Liver (tissue), 7 donors: ENCODE measurements at regions not wholly inside any gene's neighbourhood (a gene's known extent, or its start where the extent isn't known, plus 50 kb on each side); places are given as distances from the start of the nearest gene placed in this dataset.

ENCODE experiments used
- DNase-seq: peaks from one replicate; pipeline ENCODE4 v3.0.0-alpha.2; 2017; ENCODE audit warnings: low spot score
- H3K27ac ChIP-seq, 2 donors: one replicate each; pipeline ENCODE4 v1.7.0; 2013; ENCODE audit warnings: inconsistent platforms in 2 of 2, low read length in 2 of 2, control low read depth in 1 of 2, low read depth in 1 of 2, mild to moderate bottlenecking in 1 of 2
- H3K27me3 ChIP-seq, 4 donors: one replicate each; pipeline versions ENCODE4 v1.6.1 to v1.7.0; 2013; ENCODE audit warnings: low read length in 3 of 4, inconsistent platforms in 1 of 4, mild to moderate bottlenecking in 1 of 4, moderate library complexity in 1 of 4; ENCODE audit not compliant: control insufficient read depth in 4 of 4, insufficient read depth in 4 of 4
- H3K36me3 ChIP-seq, 4 donors: one replicate each; pipeline versions ENCODE4 v1.6.1 to v1.7.0; 2013; ENCODE audit warnings: low read length in 3 of 4, mild to moderate bottlenecking in 3 of 4, low read depth in 1 of 4, moderate library complexity in 1 of 4; ENCODE audit not compliant: control insufficient read depth in 4 of 4, insufficient read depth in 3 of 4
- H3K4me1 ChIP-seq, 4 donors: one replicate each; pipeline versions ENCODE4 v1.6.1 to v1.7.0; 2013; ENCODE audit warnings: low read length in 3 of 4, mild to moderate bottlenecking in 3 of 4, moderate library complexity in 1 of 4; ENCODE audit not compliant: control insufficient read depth in 4 of 4, insufficient read depth in 4 of 4
- H3K4me3 ChIP-seq, 3 donors: one replicate each; pipeline versions ENCODE4 v1.6.1 to v1.7.0; 2013; ENCODE audit warnings: low read length in 3 of 3, control low read depth in 1 of 3, low read depth in 1 of 3, mild to moderate bottlenecking in 1 of 3
- H3K9ac ChIP-seq, 2 donors: one replicate each; pipeline ENCODE4 v1.7.0; 2013; ENCODE audit warnings: low read length in 2 of 2, mild to moderate bottlenecking in 2 of 2, moderate library complexity in 2 of 2, control low read depth in 1 of 2, low read depth in 1 of 2
- H3K9me3 ChIP-seq, 4 donors: one replicate each; pipeline versions ENCODE4 v1.6.1 to v1.7.0; 2013; ENCODE audit warnings: low read length in 3 of 4; ENCODE audit not compliant: control insufficient read depth in 4 of 4
- ATF3 ChIP-seq: IDR thresholded peaks from 2 replicates; pipeline ENCODE4 v1.6.1; 2016; ENCODE audit warnings: antibody characterized with exemption
- CTCF ChIP-seq: fragments of 150-350 bp; IDR thresholded peaks from 2 replicates; pipeline ENCODE4 v1.5.1; 2017; ENCODE audit warnings: improper control_type of control experiment, low read depth, low read length; ENCODE audit not compliant: missing input control
- EGR1 ChIP-seq, 2 donors: IDR thresholded peaks; 2 replicates each; pipeline ENCODE4 v1.6.1; 2016 to 2018; ENCODE audit warnings: antibody characterized with exemption in 2 of 2, low read depth in 2 of 2
- FOXA1 ChIP-seq: IDR thresholded peaks from 2 replicates; pipeline ENCODE4 v1.6.1; 2016; ENCODE audit warnings: antibody characterized with exemption
- FOXA2 ChIP-seq: IDR thresholded peaks from 2 replicates; pipeline ENCODE4 v1.6.1; 2016; ENCODE audit warnings: antibody characterized with exemption
- HNF4A ChIP-seq, 2 donors: conservative IDR thresholded peaks; 2 replicates each; pipeline ENCODE4 v1.6.1; 2016; ENCODE audit warnings: antibody characterized with exemption in 2 of 2, mild to moderate bottlenecking in 2 of 2
- HNF4G ChIP-seq: IDR thresholded peaks from 2 replicates; pipeline ENCODE4 v1.6.1; 2016; ENCODE audit warnings: antibody characterized with exemption
- JUND ChIP-seq, 2 donors: IDR thresholded peaks; 2 replicates each; pipeline ENCODE4 v1.6.1; 2016; ENCODE audit warnings: antibody characterized with exemption in 2 of 2
- MAX ChIP-seq: IDR thresholded peaks from 2 replicates; pipeline ENCODE4 v1.6.1; 2016; ENCODE audit warnings: antibody characterized with exemption
- NR2F2 ChIP-seq: IDR thresholded peaks from 2 replicates; pipeline ENCODE4 v1.6.1; 2016; ENCODE audit warnings: antibody characterized with exemption
- RAD21 ChIP-seq, 2 donors: IDR thresholded peaks; 2 replicates each; pipeline ENCODE4 v1.6.1; 2016; ENCODE audit warnings: antibody characterized with exemption in 2 of 2, mild to moderate bottlenecking in 2 of 2
- RXRA ChIP-seq, 2 donors: IDR thresholded peaks; 2 replicates each; pipeline ENCODE4 v1.6.1; 2017 to 2018; ENCODE audit warnings: antibody characterized with exemption in 2 of 2, mild to moderate bottlenecking in 1 of 2
- SP1 ChIP-seq: IDR thresholded peaks from 2 replicates; pipeline ENCODE4 v1.6.1; 2018; ENCODE audit warnings: antibody characterized with exemption, mild to moderate bottlenecking
- TAF1 ChIP-seq: conservative IDR thresholded peaks from 2 replicates; pipeline ENCODE4 v1.6.1; 2016; ENCODE audit warnings: antibody characterized with exemption, mild to moderate bottlenecking
- YY1 ChIP-seq: IDR thresholded peaks from 2 replicates; pipeline ENCODE4 v1.6.1; 2016; ENCODE audit warnings: antibody characterized with exemption, mild to moderate bottlenecking
- ZBTB33 ChIP-seq: IDR thresholded peaks from 2 replicates; pipeline ENCODE4 v1.6.1; 2016; ENCODE audit warnings: antibody characterized with exemption
- TF ChIP-seq, protein P1 (sequence below): IDR thresholded peaks from 2 replicates; pipeline ENCODE4 v1.6.1; 2016; ENCODE audit warnings: antibody characterized with exemption, mild to moderate bottlenecking
- donor health status: healthy.
- donor health status: healthy.
- donor health status: healthy.
- donor health status: healthy.

- TF ChIP-seq ZBTB33, result no peak
- TF ChIP-seq JUND (IDR thresholded peaks at IDR 0.05), result no peak
These were observed 64.0 kb upstream of the GK2 start (continued) for GRCh38 chr4:79472036-79472435.

DNA sequence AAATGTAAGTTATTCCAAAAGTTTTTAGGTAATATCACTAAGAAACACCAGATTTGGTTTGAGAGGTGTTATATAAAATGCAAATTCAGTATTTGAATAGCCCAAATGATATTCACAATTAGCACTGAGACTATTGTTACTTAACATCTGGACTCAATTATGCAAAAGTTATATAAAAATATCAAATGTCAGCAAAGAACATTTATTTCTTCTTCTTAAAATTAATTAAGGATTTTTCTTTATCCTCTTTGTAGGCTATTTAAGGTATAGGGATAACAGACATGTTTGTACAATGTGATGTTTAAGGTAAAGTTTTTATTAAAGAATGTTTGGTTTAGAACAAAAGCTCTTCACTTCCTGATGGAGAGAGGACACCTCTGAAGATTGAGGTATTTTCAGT lies 63.3 kb upstream of the GK2 start:
- Histone ChIP-seq H3K9ac (no peak overlapping the region), H3K4me3 (no peak overlapping the region), H3K9me3 (no peaks in the 10 kb centered on the region), H3K4me1 (no peaks in the 10 kb centered on the region), H3K36me3 (no peaks in the 10 kb centered on the region), H3K27me3 (no peaks in the 10 kb centered on the region), H3K27ac (no peak overlapping the region)
- DNase-seq, result no peak
- no peak for TF ChIP-seq YY1
- no peak for TF ChIP-seq ZBTB33
- TF ChIP-seq HNF4A (conservative IDR thresholded peaks at IDR 0.05), result no peak
- no peak for TF ChIP-seq NR2F2
- no peak for TF ChIP-seq RXRA (IDR thresholded peaks at IDR 0.05)
- TF ChIP-seq FOXA1, result no peak
- no peak for TF ChIP-seq CTCF
- TF ChIP-seq, protein P1, sequence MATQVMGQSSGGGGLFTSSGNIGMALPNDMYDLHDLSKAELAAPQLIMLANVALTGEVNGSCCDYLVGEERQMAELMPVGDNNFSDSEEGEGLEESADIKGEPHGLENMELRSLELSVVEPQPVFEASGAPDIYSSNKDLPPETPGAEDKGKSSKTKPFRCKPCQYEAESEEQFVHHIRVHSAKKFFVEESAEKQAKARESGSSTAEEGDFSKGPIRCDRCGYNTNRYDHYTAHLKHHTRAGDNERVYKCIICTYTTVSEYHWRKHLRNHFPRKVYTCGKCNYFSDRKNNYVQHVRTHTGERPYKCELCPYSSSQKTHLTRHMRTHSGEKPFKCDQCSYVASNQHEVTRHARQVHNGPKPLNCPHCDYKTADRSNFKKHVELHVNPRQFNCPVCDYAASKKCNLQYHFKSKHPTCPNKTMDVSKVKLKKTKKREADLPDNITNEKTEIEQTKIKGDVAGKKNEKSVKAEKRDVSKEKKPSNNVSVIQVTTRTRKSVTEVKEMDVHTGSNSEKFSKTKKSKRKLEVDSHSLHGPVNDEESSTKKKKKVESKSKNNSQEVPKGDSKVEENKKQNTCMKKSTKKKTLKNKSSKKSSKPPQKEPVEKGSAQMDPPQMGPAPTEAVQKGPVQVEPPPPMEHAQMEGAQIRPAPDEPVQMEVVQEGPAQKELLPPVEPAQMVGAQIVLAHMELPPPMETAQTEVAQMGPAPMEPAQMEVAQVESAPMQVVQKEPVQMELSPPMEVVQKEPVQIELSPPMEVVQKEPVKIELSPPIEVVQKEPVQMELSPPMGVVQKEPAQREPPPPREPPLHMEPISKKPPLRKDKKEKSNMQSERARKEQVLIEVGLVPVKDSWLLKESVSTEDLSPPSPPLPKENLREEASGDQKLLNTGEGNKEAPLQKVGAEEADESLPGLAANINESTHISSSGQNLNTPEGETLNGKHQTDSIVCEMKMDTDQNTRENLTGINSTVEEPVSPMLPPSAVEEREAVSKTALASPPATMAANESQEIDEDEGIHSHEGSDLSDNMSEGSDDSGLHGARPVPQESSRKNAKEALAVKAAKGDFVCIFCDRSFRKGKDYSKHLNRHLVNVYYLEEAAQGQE, result no peak
- no peak for TF ChIP-seq ATF3
- no peak for TF ChIP-seq SP1
- TF ChIP-seq MAX, result no peak
- TF ChIP-seq FOXA2, result no peak
- no peak for TF ChIP-seq JUND (IDR thresholded peaks at IDR 0.05)
- TF ChIP-seq RAD21 (IDR thresholded peaks at IDR 0.05), result no peak
- no peak for TF ChIP-seq EGR1 (IDR thresholded peaks at IDR 0.05; ENCODE audit: low read depth in 2 of 2)
- no peak for TF ChIP-seq TAF1
- no peak for TF ChIP-seq HNF4G
